Progenitor cell of endocrine pancreas (in vitro differentiated cells): ENCODE measurements at regions not wholly inside any gene's neighbourhood (a gene's known extent, or its start where the extent isn't known, plus 50 kb on each side); places are given as distances from the start of the nearest gene placed in this dataset.

ENCODE experiments used
- DNase-seq: peaks from one replicate; pipeline ENCODE4 v3.0.0; 2021; ENCODE audit warnings: low spot score; ENCODE audit not compliant: unreplicated experiment
- H3K27ac Mint-ChIP-seq: 2 replicates; pipeline ENCODE4 v1.8.0; 2021; ENCODE audit warnings: mild to moderate bottlenecking, moderate library complexity, mixed read lengths
- H3K27me3 Mint-ChIP-seq: 2 replicates; pipeline ENCODE4 v1.8.0; 2021; ENCODE audit warnings: mixed read lengths
- H3K36me3 Mint-ChIP-seq: 2 replicates; pipeline ENCODE4 v1.8.0; 2022; ENCODE audit warnings: mixed read lengths; ENCODE audit not compliant: insufficient read depth
- H3K4me1 Mint-ChIP-seq: 2 replicates; pipeline ENCODE4 v1.8.0; 2021; ENCODE audit warnings: low read depth, mixed read lengths
- H3K4me3 Mint-ChIP-seq: 2 replicates; pipeline ENCODE4 v1.8.0; 2021; ENCODE audit warnings: low read depth, mild to moderate bottlenecking, moderate library complexity, mixed read lengths
- H3K9me3 Mint-ChIP-seq: 2 replicates; pipeline ENCODE4 v1.8.0; 2021; ENCODE audit warnings: low read depth, mixed read lengths
- TF ChIP-seq, protein P1 (sequence below): fragments of 200-600 bp; sonication (generic); IDR thresholded peaks from one replicate; pipeline ENCODE4 v1.5.0; 2021; ENCODE audit warnings: antibody characterized with exemption, mild to moderate bottlenecking; ENCODE audit not compliant: unreplicated experiment

DNA sequence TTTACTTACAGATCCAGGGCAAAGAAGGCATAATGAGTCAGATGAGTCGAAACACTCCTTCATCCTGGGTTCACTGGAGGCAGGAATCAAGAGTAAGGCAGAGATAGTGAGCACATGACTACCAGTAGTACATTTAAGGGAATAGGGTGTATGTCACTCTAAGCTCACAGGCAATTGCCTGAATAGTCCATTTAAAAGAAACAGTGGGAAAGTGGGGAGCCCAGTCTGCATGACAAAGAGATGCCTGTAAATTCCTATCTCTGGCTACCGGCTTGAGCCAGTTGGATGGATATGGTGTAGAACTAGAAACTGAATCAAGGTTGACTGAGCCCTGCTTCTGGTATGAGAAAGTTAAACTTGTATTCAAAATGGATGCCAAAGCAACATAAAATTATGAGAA, 861.5 kb upstream of the ZWINT start:
- Mint-ChIP-seq H3K27ac (no peak overlapping the region), H3K27me3 (no peaks in the 10 kb centered on the region), H3K4me3 (no peak overlapping the region), H3K36me3 (no peaks in the 10 kb centered on the region), H3K9me3 (no peaks in the 10 kb centered on the region), H3K4me1 (peaks cover 9% of the 10 kb centered on the region)
- DNase-seq = no peak
- TF ChIP-seq, protein P1, sequence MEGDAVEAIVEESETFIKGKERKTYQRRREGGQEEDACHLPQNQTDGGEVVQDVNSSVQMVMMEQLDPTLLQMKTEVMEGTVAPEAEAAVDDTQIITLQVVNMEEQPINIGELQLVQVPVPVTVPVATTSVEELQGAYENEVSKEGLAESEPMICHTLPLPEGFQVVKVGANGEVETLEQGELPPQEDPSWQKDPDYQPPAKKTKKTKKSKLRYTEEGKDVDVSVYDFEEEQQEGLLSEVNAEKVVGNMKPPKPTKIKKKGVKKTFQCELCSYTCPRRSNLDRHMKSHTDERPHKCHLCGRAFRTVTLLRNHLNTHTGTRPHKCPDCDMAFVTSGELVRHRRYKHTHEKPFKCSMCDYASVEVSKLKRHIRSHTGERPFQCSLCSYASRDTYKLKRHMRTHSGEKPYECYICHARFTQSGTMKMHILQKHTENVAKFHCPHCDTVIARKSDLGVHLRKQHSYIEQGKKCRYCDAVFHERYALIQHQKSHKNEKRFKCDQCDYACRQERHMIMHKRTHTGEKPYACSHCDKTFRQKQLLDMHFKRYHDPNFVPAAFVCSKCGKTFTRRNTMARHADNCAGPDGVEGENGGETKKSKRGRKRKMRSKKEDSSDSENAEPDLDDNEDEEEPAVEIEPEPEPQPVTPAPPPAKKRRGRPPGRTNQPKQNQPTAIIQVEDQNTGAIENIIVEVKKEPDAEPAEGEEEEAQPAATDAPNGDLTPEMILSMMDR = no peak

DNA sequence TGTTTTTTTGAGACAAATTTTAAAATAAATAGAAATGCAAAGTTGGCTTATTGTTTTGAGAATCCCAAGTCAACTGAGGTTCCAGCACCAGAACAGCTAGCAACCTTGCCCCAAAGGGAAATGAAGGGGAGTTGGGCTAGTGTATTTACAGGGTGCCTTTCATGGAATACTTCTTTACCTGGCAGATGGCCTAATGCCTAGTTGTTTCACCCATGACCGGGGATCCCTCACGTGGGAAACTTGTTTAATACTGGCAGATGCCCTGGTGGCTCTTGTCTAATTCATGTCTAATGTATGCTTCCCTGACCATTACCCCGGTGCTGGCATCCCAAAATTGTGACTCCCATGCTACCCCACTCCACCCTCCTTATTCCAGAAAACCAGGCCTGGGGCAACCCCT, 861.1 kb upstream of the ZWINT start:
- Mint-ChIP-seq H3K27ac (no peak overlapping the region), H3K27me3 (no peaks in the 10 kb centered on the region), H3K4me1 (peaks cover 10% of the 10 kb centered on the region), H3K4me3 (no peak overlapping the region), H3K36me3 (no peaks in the 10 kb centered on the region), H3K9me3 (no peaks in the 10 kb centered on the region)
- DNase-seq = no peak
- TF ChIP-seq, protein P1 = no peak

DNA sequence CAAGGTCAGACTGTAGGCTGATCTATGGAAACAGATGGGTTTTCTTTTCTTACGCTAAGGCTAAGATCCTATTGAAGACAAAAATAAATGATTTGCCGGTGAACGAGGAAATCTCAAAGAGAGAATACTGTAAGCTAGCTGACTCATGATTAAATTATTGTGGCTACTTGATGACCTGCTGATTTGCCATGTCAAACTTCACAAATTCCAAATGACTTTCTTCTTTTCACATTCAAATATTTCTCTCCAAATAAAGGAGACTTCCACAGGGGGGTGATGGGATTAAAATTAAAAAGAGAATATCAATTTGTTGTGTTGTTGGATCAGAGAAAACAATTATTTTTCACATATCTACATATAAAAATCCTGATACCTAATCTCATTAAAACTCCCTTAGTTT, 860.6 kb upstream of the ZWINT start:
- Mint-ChIP-seq H3K4me3 (no peak overlapping the region), H3K36me3 (no peaks in the 10 kb centered on the region), H3K9me3 (no peaks in the 10 kb centered on the region), H3K27ac (no peak overlapping the region), H3K4me1 (peaks cover 10% of the 10 kb centered on the region), H3K27me3 (no peaks in the 10 kb centered on the region)
- TF ChIP-seq, protein P1 = no peak
- DNase-seq = no peak

DNA sequence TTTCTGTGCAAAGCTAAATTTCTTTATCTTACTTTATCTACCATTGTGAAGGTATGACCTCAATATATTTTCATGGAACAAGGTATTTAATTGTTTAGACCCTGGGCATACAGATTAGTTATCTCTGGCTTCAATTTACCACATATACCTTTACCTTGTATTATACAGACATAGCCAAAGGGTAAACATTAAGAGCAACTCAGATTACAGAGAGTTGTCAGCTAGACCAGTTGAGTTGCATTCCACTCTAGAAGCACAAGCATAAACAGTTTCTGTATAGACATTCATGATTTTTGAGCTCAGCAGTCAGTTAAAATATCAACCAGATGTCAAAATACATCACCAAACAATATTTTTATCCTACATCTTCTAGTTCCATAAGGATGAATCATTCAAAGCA, 857.3 kb upstream of the ZWINT start:
- peaks cover 10% of the 10 kb centered on the region for H3K4me1 Mint-ChIP-seq
- TF ChIP-seq, protein P1 = no peak
- no peaks in the 10 kb centered on the region for H3K36me3 Mint-ChIP-seq
- no peaks in the 10 kb centered on the region for H3K27me3 Mint-ChIP-seq
- no peak for DNase-seq
- no peak overlapping the region for H3K27ac Mint-ChIP-seq
- H3K9me3 Mint-ChIP-seq = no peaks in the 10 kb centered on the region
- no peak overlapping the region for H3K4me3 Mint-ChIP-seq

DNA sequence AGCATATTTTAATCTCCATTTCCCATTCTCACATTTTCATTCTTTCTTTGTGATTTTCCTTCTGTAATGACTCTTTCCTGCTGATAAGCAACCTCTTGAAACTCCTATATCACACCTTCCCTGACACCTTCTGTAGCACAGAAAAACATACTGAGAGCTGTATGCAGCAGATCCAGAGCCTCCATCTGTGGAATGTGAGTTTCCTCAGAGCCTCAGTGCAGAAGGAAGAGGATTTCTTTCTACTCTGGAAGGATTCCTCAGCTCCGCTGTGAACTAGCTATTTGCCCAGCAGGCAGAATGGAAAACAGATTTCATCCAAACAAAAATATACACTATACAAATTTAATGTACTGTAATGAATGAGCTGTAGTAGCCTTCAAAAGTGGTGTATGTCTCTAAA, 841.3 kb upstream of the ZWINT start:
- DNase-seq = no peak
- peaks cover 1% of the 10 kb centered on the region for H3K4me1 Mint-ChIP-seq
- H3K36me3 Mint-ChIP-seq = no peaks in the 10 kb centered on the region
- TF ChIP-seq, protein P1 = no peak
- H3K27ac Mint-ChIP-seq = no peak overlapping the region
- no peaks in the 10 kb centered on the region for H3K9me3 Mint-ChIP-seq
- no peak overlapping the region for H3K4me3 Mint-ChIP-seq
- no peaks in the 10 kb centered on the region for H3K27me3 Mint-ChIP-seq

DNA sequence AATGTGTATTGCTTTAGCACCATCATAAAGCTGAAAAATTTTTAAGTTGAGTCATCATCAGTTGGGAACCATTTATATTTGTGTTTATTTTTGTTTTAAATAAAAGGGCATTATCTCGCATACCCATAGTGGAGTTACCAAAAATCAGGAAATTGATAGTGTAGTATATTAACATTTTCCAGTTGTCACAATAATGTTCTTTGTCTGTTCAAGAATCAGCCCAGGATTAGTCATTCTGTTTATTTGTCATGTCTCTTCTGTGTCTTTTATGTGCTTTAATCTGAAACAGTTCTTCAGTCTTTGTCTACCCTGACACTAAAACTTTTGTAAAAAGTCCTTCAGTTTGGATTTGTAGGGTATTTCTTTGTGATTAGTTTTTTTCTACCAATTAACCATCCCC, 827.8 kb upstream of the ZWINT start:
- Mint-ChIP-seq H3K27me3 (no peaks in the 10 kb centered on the region), H3K4me3 (no peak overlapping the region), H3K27ac (no peak overlapping the region), H3K4me1 (no peaks in the 10 kb centered on the region), H3K9me3 (no peaks in the 10 kb centered on the region), H3K36me3 (no peaks in the 10 kb centered on the region)
- DNase-seq = no peak
- TF ChIP-seq, protein P1 = no peak
